Upper lobe of left lung (tissue), 6 donors: ENCODE measurements at regions not wholly inside any gene's neighbourhood (a gene's known extent, or its start where the extent isn't known, plus 50 kb on each side); places are given as distances from the start of the nearest gene placed in this dataset.

Experiments
- ATAC-seq, 2 donors: fragments of 200-7000 bp; cut with Tn5 transposase; one replicate each; pipeline ENCODE4 v1.9.1; 2022; ENCODE audit warnings: mild to moderate bottlenecking in 2 of 2, moderate library complexity in 2 of 2; ENCODE audit not compliant: low FRiP score in 2 of 2
- DNase-seq, 2 donors: peaks; one replicate each; pipeline ENCODE4 v3.0.0-alpha.2; 2019 to 2020
- H3K27ac ChIP-seq, 4 donors: fragments of 200-600 bp; sonication (generic); one replicate each; pipeline ENCODE4 v1.5.1; 2016 to 2019
- H3K27me3 ChIP-seq, 4 donors: fragments of 200-600 bp; sonication (generic); one replicate each; pipeline ENCODE4 v1.5.1; 2017 to 2019
- H3K36me3 ChIP-seq, 4 donors: fragments of 200-600 bp; sonication (generic); one replicate each; pipeline ENCODE4 v1.5.1; 2016 to 2019
- H3K4me1 ChIP-seq, 4 donors: fragments of 200-600 bp; sonication (generic); one replicate each; pipeline ENCODE4 v1.5.1; 2018 to 2019
- H3K4me3 ChIP-seq, 4 donors: fragments of 200-600 bp; sonication (generic); one replicate each; pipeline ENCODE4 v1.5.1; 2017 to 2019; ENCODE audit warnings: mild to moderate bottlenecking in 2 of 4, moderate library complexity in 1 of 4
- H3K9me3 ChIP-seq, 4 donors: fragments of 200-600 bp; sonication (generic); one replicate each; pipeline ENCODE4 v1.5.1; 2018 to 2019
- EP300 ChIP-seq, 4 donors: sonication (generic); formaldehyde crosslinking; IDR thresholded peaks; one replicate each; pipeline ENCODE4 v1.5.1; 2017; ENCODE audit warnings: antibody characterized with exemption in 4 of 4, control low read depth in 2 of 4
- POLR2A ChIP-seq, 4 donors: fragments of 450-650 bp; IDR thresholded peaks; one replicate each; pipeline ENCODE4 v1.5.1; 2016 to 2017; ENCODE audit warnings: antibody characterized with exemption in 4 of 4, mild to moderate bottlenecking in 2 of 4
- POLR2AphosphoS5 ChIP-seq, 2 donors: sonication (generic); formaldehyde crosslinking; IDR thresholded peaks; one replicate each; pipeline ENCODE4 v1.5.1; 2017; ENCODE audit warnings: antibody characterized with exemption in 2 of 2
- WGBS, 2 donors: methylation state at CpG; one replicate each; pipeline ENCODE4 v1.1.5; 2017 to 2018; 5-methylcytosine and 5-hydroxymethylcytosine counted together
- TF ChIP-seq, protein P1 (sequence below), 6 experiments: fragments of 450-650 bp in 4 of 6; fragments of 200-600 bp in 2 of 6; sonication (generic) in 2 of 6; IDR thresholded peaks; one replicate each; pipeline ENCODE4 v1.5.1; 2016 to 2019; ENCODE audit warnings: antibody characterized with exemption in 6 of 6
- donor health status: DM: no; HTN: no; CAD: no; lungs with moderate emphysema.
- donor health status: DM: no; HTN: yes; CAD: no; lungs with severe emphysema.

DNA sequence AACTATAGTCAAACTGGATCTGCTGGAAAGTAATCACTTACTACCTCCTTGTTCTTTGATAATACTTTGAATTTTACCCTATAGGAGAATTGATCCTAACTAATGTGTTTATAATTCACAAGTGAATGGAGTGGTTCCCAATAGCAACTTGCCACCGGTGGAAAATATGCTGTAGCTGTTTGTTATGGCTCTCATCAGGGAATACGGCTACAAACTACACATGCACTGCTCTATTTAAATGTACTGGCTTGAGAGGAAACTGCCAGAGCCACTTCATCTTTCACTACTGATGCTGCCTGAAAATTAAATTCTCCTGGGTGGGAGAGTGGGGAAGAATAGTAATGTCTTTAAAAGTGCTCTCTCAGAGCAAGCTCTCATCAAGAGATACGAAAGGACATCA lies 448.5 kb upstream of the GRAMD2B start:
- ATAC-seq = no peak
- Histone ChIP-seq H3K27me3 (no peaks in the 10 kb centered on the region), H3K4me3 (no peak overlapping the region), H3K9me3 (no peaks in the 10 kb centered on the region), H3K27ac (no peak overlapping the region), H3K36me3 (no peaks in the 10 kb centered on the region), H3K4me1 (peaks cover 0 to 4% (median 0%) of the 10 kb centered on the region in 4 donors)
- TF ChIP-seq POLR2AphosphoS5 (IDR thresholded peaks at IDR 0.05) = no peak
- no peak for TF ChIP-seq POLR2A (IDR thresholded peaks at IDR 0.05)
- no peak for TF ChIP-seq EP300 (IDR thresholded peaks at IDR 0.05)
- TF ChIP-seq, protein P1, sequence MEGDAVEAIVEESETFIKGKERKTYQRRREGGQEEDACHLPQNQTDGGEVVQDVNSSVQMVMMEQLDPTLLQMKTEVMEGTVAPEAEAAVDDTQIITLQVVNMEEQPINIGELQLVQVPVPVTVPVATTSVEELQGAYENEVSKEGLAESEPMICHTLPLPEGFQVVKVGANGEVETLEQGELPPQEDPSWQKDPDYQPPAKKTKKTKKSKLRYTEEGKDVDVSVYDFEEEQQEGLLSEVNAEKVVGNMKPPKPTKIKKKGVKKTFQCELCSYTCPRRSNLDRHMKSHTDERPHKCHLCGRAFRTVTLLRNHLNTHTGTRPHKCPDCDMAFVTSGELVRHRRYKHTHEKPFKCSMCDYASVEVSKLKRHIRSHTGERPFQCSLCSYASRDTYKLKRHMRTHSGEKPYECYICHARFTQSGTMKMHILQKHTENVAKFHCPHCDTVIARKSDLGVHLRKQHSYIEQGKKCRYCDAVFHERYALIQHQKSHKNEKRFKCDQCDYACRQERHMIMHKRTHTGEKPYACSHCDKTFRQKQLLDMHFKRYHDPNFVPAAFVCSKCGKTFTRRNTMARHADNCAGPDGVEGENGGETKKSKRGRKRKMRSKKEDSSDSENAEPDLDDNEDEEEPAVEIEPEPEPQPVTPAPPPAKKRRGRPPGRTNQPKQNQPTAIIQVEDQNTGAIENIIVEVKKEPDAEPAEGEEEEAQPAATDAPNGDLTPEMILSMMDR (IDR thresholded peaks at IDR 0.05) = no peak
- no peak for DNase-seq
- 74 to 85% methylated on average over 3 of the region's 3 CpGs for WGBS, 2 donors

DNA sequence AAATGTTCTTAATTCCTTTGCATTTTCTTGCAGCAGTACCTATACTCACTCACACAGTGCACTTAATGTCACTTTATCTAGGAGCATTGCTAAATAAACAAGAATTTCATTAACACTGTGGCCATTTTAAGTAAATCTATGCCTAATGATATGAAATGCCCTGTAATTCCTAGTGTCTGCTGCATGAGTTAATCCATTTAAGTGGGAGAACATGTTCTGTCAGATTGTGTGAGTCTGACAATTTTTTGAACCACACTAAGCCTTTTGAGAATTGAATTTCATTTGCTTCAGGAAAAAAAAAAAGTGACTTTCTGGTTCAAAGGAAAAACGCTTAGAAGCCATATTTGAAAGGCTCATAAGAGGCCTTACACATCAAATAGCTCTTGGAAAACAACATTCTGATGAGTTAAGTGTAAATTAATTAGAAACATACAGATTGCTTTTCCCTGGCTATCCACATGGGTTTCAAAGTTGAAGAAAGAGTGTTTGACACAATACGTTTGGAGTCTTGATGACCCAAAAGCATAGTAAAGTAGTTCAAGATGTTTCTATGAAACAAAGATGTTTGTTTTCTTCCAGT lies 446.7 kb upstream of the GRAMD2B start:
- WGBS, 2 donors = 82 to 86% methylated on average over 2 of the region's 2 CpGs
- no peak for DNase-seq
- Histone ChIP-seq H3K9me3 (no peaks in the 10 kb centered on the region), H3K4me3 (no peak overlapping the region), H3K27me3 (no peaks in the 10 kb centered on the region), H3K4me1 (peaks cover 0 to 4% (median 0%) of the 10 kb centered on the region in 4 donors), H3K27ac (no peak overlapping the region), H3K36me3 (no peaks in the 10 kb centered on the region)
- TF ChIP-seq, protein P1 (IDR thresholded peaks at IDR 0.05) = no peak
- TF ChIP-seq EP300 (IDR thresholded peaks at IDR 0.05) = no peak
- TF ChIP-seq POLR2AphosphoS5 (IDR thresholded peaks at IDR 0.05) = no peak
- TF ChIP-seq POLR2A (IDR thresholded peaks at IDR 0.05) = no peak
- ATAC-seq = no peak

DNA sequence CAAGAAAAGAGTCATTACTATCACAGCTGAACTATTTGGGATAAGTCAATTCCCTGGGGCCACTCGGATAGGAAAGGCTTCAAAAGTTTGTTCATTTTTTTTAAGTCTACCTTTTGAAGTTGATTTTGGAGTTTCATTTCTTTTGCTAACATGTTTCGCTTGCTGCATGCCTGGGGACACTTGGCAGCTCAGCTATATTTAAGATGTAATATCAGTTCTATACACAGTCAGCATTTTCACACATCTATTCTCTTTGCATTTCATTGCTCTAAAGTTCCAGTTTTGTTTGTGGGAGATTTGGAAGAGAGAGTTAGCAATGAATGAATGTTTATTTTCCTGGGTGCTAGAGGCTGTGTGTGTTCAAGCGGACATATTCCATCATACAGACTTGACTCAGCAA lies 445.2 kb upstream of the GRAMD2B start:
- no peak overlapping the region for H3K4me3 ChIP-seq
- 87 to 88% methylated on average over 3 of the region's 3 CpGs for WGBS, 2 donors
- no peaks in the 10 kb centered on the region for H3K36me3 ChIP-seq
- DNase-seq (no peak), ATAC-seq (no peak)
- TF ChIP-seq EP300 (IDR thresholded peaks at IDR 0.05) (no peak), POLR2AphosphoS5 (IDR thresholded peaks at IDR 0.05) (no peak), POLR2A (IDR thresholded peaks at IDR 0.05) (no peak)
- TF ChIP-seq, protein P1 (IDR thresholded peaks at IDR 0.05) = no peak
- no peaks in the 10 kb centered on the region for H3K27me3 ChIP-seq
- H3K4me1 ChIP-seq = peaks cover 0 to 4% (median 0%) of the 10 kb centered on the region in 4 donors
- no peaks in the 10 kb centered on the region for H3K9me3 ChIP-seq
- no peak overlapping the region for H3K27ac ChIP-seq

DNA sequence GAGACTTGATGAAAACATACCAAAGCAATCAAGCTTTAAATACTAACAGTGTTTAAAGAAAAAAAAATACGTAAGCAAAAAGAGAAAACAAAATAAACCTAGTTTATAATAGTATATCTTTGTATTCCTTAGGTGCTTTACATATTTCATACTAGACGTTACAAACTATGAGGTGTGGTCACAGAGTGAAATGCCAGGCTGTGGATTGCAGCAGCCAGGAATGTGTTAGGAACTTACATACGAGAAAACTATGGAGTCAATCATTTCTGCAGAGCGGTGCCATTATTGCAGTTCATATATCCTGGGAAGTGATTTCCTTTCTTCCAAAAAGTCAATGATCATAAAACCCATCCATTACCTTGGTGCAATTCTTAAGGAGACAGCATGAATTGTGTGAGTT lies 443.6 kb upstream of the GRAMD2B start:
- Histone ChIP-seq H3K36me3 (no peaks in the 10 kb centered on the region), H3K27me3 (no peaks in the 10 kb centered on the region), H3K4me1 (no peaks in the 10 kb centered on the region), H3K27ac (no peak overlapping the region), H3K4me3 (no peak overlapping the region), H3K9me3 (no peaks in the 10 kb centered on the region)
- no peak for DNase-seq
- no peak for ATAC-seq
- TF ChIP-seq, protein P1 (IDR thresholded peaks at IDR 0.05) = no peak
- TF ChIP-seq POLR2A (IDR thresholded peaks at IDR 0.05) (no peak), POLR2AphosphoS5 (IDR thresholded peaks at IDR 0.05) (no peak), EP300 (IDR thresholded peaks at IDR 0.05) (no peak)
- WGBS, 2 donors = 53 to 64% methylated on average over 4 of the region's 4 CpGs

DNA sequence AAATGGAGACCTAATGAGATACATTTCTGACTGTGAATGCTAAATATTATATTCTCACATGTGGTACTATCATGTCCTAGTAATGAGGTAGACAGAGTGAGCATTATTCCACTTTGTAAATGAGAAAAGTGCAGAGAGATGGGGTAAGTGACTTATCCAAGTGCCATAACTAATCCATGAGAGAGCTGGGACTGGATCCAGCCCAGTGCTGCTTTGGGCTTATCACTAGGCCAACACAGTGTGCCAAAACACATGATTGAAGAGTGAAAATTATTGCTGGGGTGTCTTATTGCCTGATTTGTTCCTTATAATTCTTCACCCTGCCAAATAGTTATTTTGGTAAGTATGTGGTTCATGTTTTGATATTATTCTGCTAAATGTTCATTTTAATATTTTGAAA lies 442.2 kb upstream of the GRAMD2B start:
- no peak for TF ChIP-seq EP300 (IDR thresholded peaks at IDR 0.05)
- TF ChIP-seq, protein P1 (IDR thresholded peaks at IDR 0.05) = no peak
- no peak for TF ChIP-seq POLR2A (IDR thresholded peaks at IDR 0.05)
- no peak for TF ChIP-seq POLR2AphosphoS5 (IDR thresholded peaks at IDR 0.05)
- no peaks in the 10 kb centered on the region for H3K27me3 ChIP-seq

More for the DNA sequence above, 442.2 kb upstream of the GRAMD2B start:
- Histone ChIP-seq H3K4me1 (no peaks in the 10 kb centered on the region), H3K9me3 (no peaks in the 10 kb centered on the region), H3K4me3 (no peak overlapping the region), H3K36me3 (no peaks in the 10 kb centered on the region), H3K27ac (no peak overlapping the region)
- DNase-seq = no peak
- ATAC-seq = no peak
